Neural cell (in vitro differentiated cells): ENCODE measurements at regions not wholly inside any gene's neighbourhood (a gene's known extent, or its start where the extent isn't known, plus 50 kb on each side); places are given as distances from the start of the nearest gene placed in this dataset.

Source experiments
- H2AFZ ChIP-seq: fragments of 200-600, 300-800 bp; sonication (generic), shearing (Covaris generic); 2 replicates; pipeline ENCODE4 v1.6.0; 2014; ENCODE audit warnings: low read depth, mild to moderate bottlenecking, antibody characterized with exemption, low read length, moderate library complexity
- H3F3A ChIP-seq: fragments of 200-600 bp; shearing (Covaris generic); 2 replicates; pipeline ENCODE4 v1.6.1; 2016; ENCODE audit warnings: mild to moderate bottlenecking, moderate library complexity, mixed read lengths, antibody characterized with exemption, low read length; ENCODE audit not compliant: insufficient read depth, poor library complexity, severe bottlenecking
- H3K27ac ChIP-seq: fragments of 200-600, 300-800 bp; sonication (generic), shearing (Covaris generic); 2 replicates; pipeline ENCODE4 v1.5.1; 2014; ENCODE audit warnings: mild to moderate bottlenecking, low read length, moderate library complexity
- H3K27me3 ChIP-seq: fragments of 300-800, 200-600 bp; sonication (generic), shearing (Covaris generic); 2 replicates; pipeline ENCODE4 v1.6.0; 2014; ENCODE audit warnings: mild to moderate bottlenecking, low read depth, low read length, moderate library complexity; ENCODE audit not compliant: insufficient read depth
- H3K36me3 ChIP-seq: fragments of 300-800, 200-600 bp; sonication (generic), shearing (Covaris generic); 2 replicates; pipeline ENCODE4 v1.5.1; 2014; ENCODE audit warnings: mild to moderate bottlenecking, antibody characterized with exemption, low read length, moderate library complexity; ENCODE audit not compliant: insufficient read depth
- H3K4me2 ChIP-seq: fragments of 300-800, 200-600 bp; sonication (generic), shearing (Covaris generic); 2 replicates; pipeline ENCODE4 v1.6.0; 2014; ENCODE audit warnings: mild to moderate bottlenecking, low read length
- H3K4me3 ChIP-seq: fragments of 300-800, 200-600 bp; sonication (generic), shearing (Covaris generic); 2 replicates; pipeline ENCODE4 v1.5.1; 2014; ENCODE audit warnings: mild to moderate bottlenecking, low read length, moderate library complexity
- H3K79me2 ChIP-seq: fragments of 200-600 bp; shearing (Covaris generic); replicated peaks from 2 replicates; pipeline ENCODE4 v1.6.0; 2014; ENCODE audit warnings: mild to moderate bottlenecking, low read length, moderate library complexity; ENCODE audit not compliant: insufficient read depth
- H3K9ac ChIP-seq: fragments of 300-800, 200-600 bp; sonication (generic), shearing (Covaris generic); 2 replicates; pipeline ENCODE4 v1.6.1; 2016; ENCODE audit warnings: mild to moderate bottlenecking, low read length, mixed read lengths
- H3K9me2 ChIP-seq: fragments of 200-600 bp; shearing (Covaris generic); 2 replicates; pipeline ENCODE4 v1.6.1; 2016; ENCODE audit warnings: mild to moderate bottlenecking, low read length, mixed read lengths; ENCODE audit not compliant: insufficient read depth
- H3K9me3 ChIP-seq: fragments of 200-600, 300-800 bp; sonication (generic), shearing (Covaris generic); 2 replicates; pipeline ENCODE4 v1.6.1; 2016; ENCODE audit warnings: mild to moderate bottlenecking, mixed run types, low read length, moderate library complexity, mixed read lengths
- H4K20me1 ChIP-seq: fragments of 200-600 bp; shearing (Covaris generic); 2 replicates; pipeline ENCODE4 v1.6.1; 2016; ENCODE audit warnings: mild to moderate bottlenecking, mixed run types; ENCODE audit not compliant: insufficient read depth
- CTCF ChIP-seq: fragments of 450-650 bp; IDR thresholded peaks from 2 replicates; pipeline ENCODE4 v1.5.1; 2014; ENCODE audit warnings: antibody characterized with exemption, mild to moderate bottlenecking, moderate library complexity; ENCODE audit not compliant: poor library complexity, severe bottlenecking
- EP300 ChIP-seq: fragments of 450-650 bp; conservative IDR thresholded peaks from 2 replicates; pipeline ENCODE4 v1.6.1; 2014; ENCODE audit warnings: antibody characterized with exemption, mild to moderate bottlenecking, moderate library complexity; ENCODE audit not compliant: poor library complexity, severe bottlenecking
- EZH2 ChIP-seq: fragments of 200-600, 300-800 bp; shearing (Covaris generic), sonication (generic); IDR thresholded peaks from 2 replicates; pipeline ENCODE4 v1.6.1; 2014; ENCODE audit warnings: antibody characterized with exemption, low read length, borderline replicate concordance, mild to moderate bottlenecking; ENCODE audit not compliant: insufficient read depth, poor library complexity, severe bottlenecking
- MXI1 ChIP-seq: fragments of 450-650 bp; conservative IDR thresholded peaks from 2 replicates; pipeline ENCODE4 v1.6.1; 2014; ENCODE audit warnings: antibody characterized with exemption, mild to moderate bottlenecking; ENCODE audit not compliant: poor library complexity, severe bottlenecking
- POLR2AphosphoS5 ChIP-seq: IDR thresholded peaks from 2 replicates; pipeline ENCODE4 v1.6.1; 2012
- RAD21 ChIP-seq: fragments of 450-650 bp; conservative IDR thresholded peaks from 2 replicates; pipeline ENCODE4 v1.6.1; 2014; ENCODE audit warnings: antibody characterized with exemption, mild to moderate bottlenecking, moderate library complexity
- SMC3 ChIP-seq: fragments of 450-650 bp; conservative IDR thresholded peaks from 2 replicates; pipeline ENCODE4 v1.6.1; 2014; ENCODE audit warnings: antibody characterized with exemption, mild to moderate bottlenecking, moderate library complexity; ENCODE audit not compliant: poor library complexity
- TAF1 ChIP-seq: IDR thresholded peaks from 2 replicates; pipeline ENCODE4 v1.6.1; 2012; ENCODE audit warnings: low read depth
- TF ChIP-seq, protein P1 (sequence below): IDR thresholded peaks from 2 replicates; pipeline ENCODE4 v1.6.1; 2012; ENCODE audit warnings: borderline replicate concordance

DNA sequence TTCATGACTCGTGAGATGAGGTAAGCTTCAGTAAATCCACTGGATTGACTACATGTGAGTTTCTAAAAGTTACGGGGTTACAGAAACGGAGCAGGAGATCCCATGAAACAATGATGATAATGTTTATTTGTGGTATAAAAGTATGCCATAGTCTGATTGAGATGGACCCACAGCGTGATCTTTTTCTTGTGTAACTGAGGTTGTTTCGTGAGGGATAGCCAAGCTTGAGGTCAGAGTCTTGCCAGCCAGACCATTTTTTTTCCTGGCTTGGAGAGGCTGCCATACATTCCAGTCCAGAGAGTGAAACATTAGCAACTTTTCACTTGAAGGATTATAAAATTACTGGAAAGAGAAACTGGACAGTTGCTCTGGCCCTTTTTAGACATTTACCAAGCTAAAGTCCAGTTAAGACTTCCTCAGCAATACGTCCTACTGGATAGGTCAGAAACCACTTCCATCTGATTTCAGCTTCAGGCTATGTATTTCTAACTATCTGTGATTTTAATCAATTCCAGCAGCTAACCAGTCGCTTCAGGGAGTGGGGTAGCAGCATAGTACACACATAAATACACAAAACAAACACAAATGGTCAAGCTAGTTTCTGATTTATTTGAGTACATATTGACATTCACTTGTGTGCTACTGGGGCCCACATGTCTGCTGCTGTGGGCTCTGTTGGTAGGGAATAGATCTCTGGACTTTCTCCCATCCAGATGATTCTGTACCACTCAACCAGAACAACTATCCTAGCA is 194.6 kb downstream of the POSTN start:
- Histone ChIP-seq H3K4me2 (no peak overlapping the region), H3K27ac (no peak overlapping the region), H2AFZ (no peak overlapping the region), H4K20me1 (no peaks in the 10 kb centered on the region), H3K4me3 (no peak overlapping the region), H3K36me3 (no peaks in the 10 kb centered on the region), H3K9me2 (no peaks in the 10 kb centered on the region), H3K79me2 (no peaks in the 10 kb centered on the region), H3K9me3 (no peaks in the 10 kb centered on the region), H3K27me3 (no peaks in the 10 kb centered on the region), H3K9ac (no peak overlapping the region), H3F3A (no peaks in the 10 kb centered on the region)
- TF ChIP-seq POLR2AphosphoS5 (no peak), MXI1 (no peak), EP300 (no peak), TAF1 (no peak), CTCF (no peak), SMC3 (no peak), EZH2 (no peak)
- TF ChIP-seq, protein P1, sequence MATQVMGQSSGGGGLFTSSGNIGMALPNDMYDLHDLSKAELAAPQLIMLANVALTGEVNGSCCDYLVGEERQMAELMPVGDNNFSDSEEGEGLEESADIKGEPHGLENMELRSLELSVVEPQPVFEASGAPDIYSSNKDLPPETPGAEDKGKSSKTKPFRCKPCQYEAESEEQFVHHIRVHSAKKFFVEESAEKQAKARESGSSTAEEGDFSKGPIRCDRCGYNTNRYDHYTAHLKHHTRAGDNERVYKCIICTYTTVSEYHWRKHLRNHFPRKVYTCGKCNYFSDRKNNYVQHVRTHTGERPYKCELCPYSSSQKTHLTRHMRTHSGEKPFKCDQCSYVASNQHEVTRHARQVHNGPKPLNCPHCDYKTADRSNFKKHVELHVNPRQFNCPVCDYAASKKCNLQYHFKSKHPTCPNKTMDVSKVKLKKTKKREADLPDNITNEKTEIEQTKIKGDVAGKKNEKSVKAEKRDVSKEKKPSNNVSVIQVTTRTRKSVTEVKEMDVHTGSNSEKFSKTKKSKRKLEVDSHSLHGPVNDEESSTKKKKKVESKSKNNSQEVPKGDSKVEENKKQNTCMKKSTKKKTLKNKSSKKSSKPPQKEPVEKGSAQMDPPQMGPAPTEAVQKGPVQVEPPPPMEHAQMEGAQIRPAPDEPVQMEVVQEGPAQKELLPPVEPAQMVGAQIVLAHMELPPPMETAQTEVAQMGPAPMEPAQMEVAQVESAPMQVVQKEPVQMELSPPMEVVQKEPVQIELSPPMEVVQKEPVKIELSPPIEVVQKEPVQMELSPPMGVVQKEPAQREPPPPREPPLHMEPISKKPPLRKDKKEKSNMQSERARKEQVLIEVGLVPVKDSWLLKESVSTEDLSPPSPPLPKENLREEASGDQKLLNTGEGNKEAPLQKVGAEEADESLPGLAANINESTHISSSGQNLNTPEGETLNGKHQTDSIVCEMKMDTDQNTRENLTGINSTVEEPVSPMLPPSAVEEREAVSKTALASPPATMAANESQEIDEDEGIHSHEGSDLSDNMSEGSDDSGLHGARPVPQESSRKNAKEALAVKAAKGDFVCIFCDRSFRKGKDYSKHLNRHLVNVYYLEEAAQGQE, result no peak

DNA sequence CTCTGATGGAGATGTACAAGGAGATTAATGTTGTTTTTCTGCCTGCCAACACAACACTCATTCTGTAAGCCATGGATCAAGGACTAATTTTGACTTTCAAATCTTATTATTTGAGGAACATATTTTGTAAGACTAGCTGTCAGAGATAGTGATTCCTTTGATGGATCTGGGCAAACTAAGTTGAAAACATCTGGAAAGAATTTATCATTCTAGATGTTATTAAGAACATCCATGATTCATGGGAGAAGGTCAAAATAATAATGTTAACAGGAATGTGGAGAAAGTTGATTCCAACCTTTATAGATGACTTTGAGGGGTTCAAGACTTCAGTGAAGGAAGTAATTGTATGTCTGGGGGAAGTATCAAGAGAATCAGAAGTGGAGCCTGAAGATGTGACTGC is 196.8 kb downstream of the POSTN start:
- Histone ChIP-seq H3K4me2 (no peak overlapping the region), H3K79me2 (no peaks in the 10 kb centered on the region), H3K4me3 (no peak overlapping the region), H3K27me3 (no peaks in the 10 kb centered on the region), H3K9ac (no peak overlapping the region), H3K9me2 (no peaks in the 10 kb centered on the region), H3K27ac (no peak overlapping the region), H3F3A (no peaks in the 10 kb centered on the region), H4K20me1 (no peaks in the 10 kb centered on the region), H2AFZ (no peak overlapping the region), H3K9me3 (no peaks in the 10 kb centered on the region), H3K36me3 (no peaks in the 10 kb centered on the region)
- no peak for TF ChIP-seq SMC3
- TF ChIP-seq POLR2AphosphoS5, result no peak
- no peak for TF ChIP-seq EZH2
- TF ChIP-seq CTCF, result no peak
- no peak for TF ChIP-seq MXI1
- TF ChIP-seq, protein P1, result no peak
- TF ChIP-seq EP300, result no peak
- no peak for TF ChIP-seq RAD21
- no peak for TF ChIP-seq TAF1
